ENCODE measurements at regions not wholly inside any gene's neighbourhood (a gene's known extent, or its start where the extent isn't known, plus 50 kb on each side); places are given as distances from the start of the nearest gene placed in this dataset.

DNA sequence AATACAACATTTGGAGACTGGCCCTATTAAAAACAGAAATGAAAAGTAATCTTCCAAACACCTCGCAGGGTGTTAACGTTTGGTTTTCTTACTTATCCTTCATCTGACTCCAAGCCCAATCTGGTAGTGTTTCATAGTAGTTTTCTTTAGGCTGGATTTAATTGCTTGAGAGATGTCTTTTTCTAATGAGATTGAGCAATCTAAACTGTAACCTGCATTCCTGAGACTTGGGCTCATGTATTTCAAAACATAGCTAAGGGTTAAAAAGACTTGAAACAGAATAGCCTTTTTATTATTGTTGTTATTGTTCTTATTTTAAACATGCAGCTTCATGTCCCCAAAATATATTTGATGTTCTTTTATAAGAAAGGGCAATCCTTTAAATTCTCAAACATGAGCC is 278.9 kb downstream of the TGFB2 start:
- no peaks in the 10 kb centered on the region for H3K27me3 ChIP-seq (ENCODE audit: control insufficient read depth in 1 of 2, insufficient read depth in 2 of 2, low read length in 2 of 2)
- TF ChIP-seq, protein P1, sequence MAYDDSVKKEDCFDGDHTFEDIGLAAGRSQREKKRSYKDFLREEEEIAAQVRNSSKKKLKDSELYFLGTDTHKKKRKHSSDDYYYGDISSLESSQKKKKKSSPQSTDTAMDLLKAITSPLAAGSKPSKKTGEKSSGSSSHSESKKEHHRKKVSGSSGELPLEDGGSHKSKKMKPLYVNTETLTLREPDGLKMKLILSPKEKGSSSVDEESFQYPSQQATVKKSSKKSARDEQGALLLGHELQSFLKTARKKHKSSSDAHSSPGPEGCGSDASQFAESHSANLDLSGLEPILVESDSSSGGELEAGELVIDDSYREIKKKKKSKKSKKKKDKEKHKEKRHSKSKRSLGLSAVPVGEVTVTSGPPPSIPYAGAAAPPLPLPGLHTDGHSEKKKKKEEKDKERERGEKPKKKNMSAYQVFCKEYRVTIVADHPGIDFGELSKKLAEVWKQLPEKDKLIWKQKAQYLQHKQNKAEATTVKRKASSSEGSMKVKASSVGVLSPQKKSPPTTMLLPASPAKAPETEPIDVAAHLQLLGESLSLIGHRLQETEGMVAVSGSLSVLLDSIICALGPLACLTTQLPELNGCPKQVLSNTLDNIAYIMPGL (CRISPR knock-in tag; IDR thresholded peaks at IDR 0.05; ENCODE audit: borderline replicate concordance in 1 of 2, low read depth in 1 of 2), result no peak
- TF ChIP-seq NBN (conservative IDR thresholded peaks at IDR 0.05), result no peak
- no peak for TF ChIP-seq ZNF496 (CRISPR knock-in tag; IDR thresholded peaks at IDR 0.05; ENCODE audit: insufficient replicate concordance)
- TF ChIP-seq NFRKB (IDR thresholded peaks at IDR 0.05), result no peak
- no peak for TF ChIP-seq ZNF709 (CRISPR knock-in tag; IDR thresholded peaks at IDR 0.05)
- TF ChIP-seq ZNF780A (CRISPR knock-in tag; IDR thresholded peaks at IDR 0.05), result no peak
- TF ChIP-seq BCL6 (CRISPR knock-in tag; IDR thresholded peaks at IDR 0.05), result no peak
- no peak for TF ChIP-seq MYNN (CRISPR knock-in tag; IDR thresholded peaks at IDR 0.05; ENCODE audit: low read depth)
- no peak for TF ChIP-seq ZNF264 (CRISPR knock-in tag; IDR thresholded peaks at IDR 0.05)
- no peak for TF ChIP-seq SNRNP70 (IDR thresholded peaks at IDR 0.05; ENCODE audit: low read depth, low read length)
- no peak for TF ChIP-seq ZNF143 (CRISPR knock-in tag; IDR thresholded peaks at IDR 0.05)
- no peak for TF ChIP-seq KDM4B (CRISPR knock-in tag; IDR thresholded peaks at IDR 0.05)
- no peak overlapping the region for H3K4me2 ChIP-seq (ENCODE audit: low read depth, low read length)
- DNase-seq (ENCODE audit: low spot score) (no peak), FAIRE-seq (no peak), ATAC-seq (no peak)
- ChIA-PET CTCF (ENCODE audit: low intra/inter-chr PET ratio, low total read pairs) (no interaction called here), POLR2A (no interaction called here)
- H3K27ac ChIP-seq (ENCODE audit: extremely low read length, insufficient read depth, low read length), result no peak overlapping the region
- no peak overlapping the region for H2AFZ ChIP-seq (ENCODE audit: low read length)
- in situ Hi-C loops (cut with HindIII; ENCODE audit: extremely low pct_ligation_motif_present, low pct_unique_long_range_greater_than_20kb) (no loop called here), intact Hi-C loops (cut with micrococcal nuclease; ENCODE audit: unreplicated experiment) (no loop called here)
- H3K79me2 ChIP-seq (ENCODE audit: insufficient read depth, low read length), result no peaks in the 10 kb centered on the region
- 38% methylated on average over 2 of the region's 2 CpGs for WGBS (ENCODE audit: low lambda C conversion rate)
- no peaks in the 10 kb centered on the region; the same call in 1 of the 2 replicates for H3K4me1 ChIP-seq (ENCODE audit: insufficient read depth, low read length)
- no peaks in the 10 kb centered on the region for H4K20me1 ChIP-seq (ENCODE audit: insufficient read depth, low read length)
- no TSS peak for BruUV-seq (replicated peaks)
- no peaks in the 10 kb centered on the region for H3K9me3 ChIP-seq (ENCODE audit: low read length)
- H3K4me3 ChIP-seq (replicated peaks in 1 of 3; ENCODE audit: insufficient read depth in 1 of 3, low read depth in 2 of 3, low read length in 3 of 3), result no peak overlapping the region
- no peak overlapping the region for H3K9ac ChIP-seq (ENCODE audit: insufficient read depth, low read depth, low read length)
- H3K36me3 ChIP-seq (replicated peaks in 1 of 2; ENCODE audit: control insufficient read depth in 1 of 2, insufficient read depth in 2 of 2, low read length in 2 of 2), result no peaks in the 10 kb centered on the region

Data from HepG2 (cell line).